ENCODE measurements at regions not wholly inside any gene's neighbourhood (a gene's known extent, or its start where the extent isn't known, plus 50 kb on each side); places are given as distances from the start of the nearest gene placed in this dataset.
"Not testable (repeated sequence)": the region's sequence is repeated elsewhere in the genome, so short reads cannot be mapped to it uniquely, and the experiment has no call there.

DNA sequence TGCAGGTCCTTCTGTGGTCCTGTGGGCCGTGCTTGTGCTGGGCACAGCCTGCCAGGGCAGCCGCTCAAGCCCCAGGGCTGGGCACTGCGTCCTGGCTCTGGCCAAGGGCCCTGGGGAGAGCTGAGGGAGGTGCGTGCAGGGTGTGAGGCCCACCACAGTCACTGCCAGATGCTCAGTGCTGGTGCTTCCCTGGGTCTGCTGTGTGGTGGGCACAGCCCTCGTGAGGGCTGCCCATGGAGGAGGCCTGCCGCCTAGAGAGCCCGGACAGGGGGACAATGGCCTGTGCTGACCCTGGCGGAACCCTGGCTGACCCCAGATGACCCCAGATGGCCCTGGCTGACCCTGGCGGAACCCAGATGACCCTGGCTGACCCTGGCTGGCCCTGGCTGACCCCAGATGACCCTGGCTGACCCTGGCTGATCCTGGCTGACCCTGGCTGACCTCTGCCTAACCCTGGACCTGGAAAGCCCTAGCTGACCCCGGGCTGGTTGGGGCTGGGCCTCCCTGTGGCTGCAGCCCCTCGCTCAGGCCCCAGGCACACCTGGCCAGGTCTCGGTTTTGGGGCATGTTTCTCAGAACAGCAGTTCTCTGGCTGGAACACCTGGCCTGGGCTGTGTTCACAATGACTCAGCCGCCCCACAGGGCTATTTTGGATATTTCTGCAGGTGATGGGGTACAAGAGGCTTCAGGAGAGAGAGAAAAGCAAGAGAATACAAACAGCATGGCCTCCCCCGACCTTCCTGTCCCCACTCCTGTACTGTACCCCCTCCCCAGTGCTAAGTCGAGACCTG is 55.4 kb downstream of the TMEM121 start:
- ATAC-seq = no peak
- Histone ChIP-seq H3K4me1 (no peaks in the 10 kb centered on the region), H3K9me3 (no peaks in the 10 kb centered on the region), H3K36me3 (no peaks in the 10 kb centered on the region), H3K27ac (no peak overlapping the region), H3K4me3 (no peak overlapping the region), H3K27me3 (ENCODE audit: low read depth) (no peaks in the 10 kb centered on the region)
- intact Hi-C loops (cut with DNase I) = loop anchor here (10.0 kb wide), 1 partner anchor 123 kb away; no protein-coding TSS in a partner anchor
- no peak for DNase-seq
- TF ChIP-seq, protein P1, sequence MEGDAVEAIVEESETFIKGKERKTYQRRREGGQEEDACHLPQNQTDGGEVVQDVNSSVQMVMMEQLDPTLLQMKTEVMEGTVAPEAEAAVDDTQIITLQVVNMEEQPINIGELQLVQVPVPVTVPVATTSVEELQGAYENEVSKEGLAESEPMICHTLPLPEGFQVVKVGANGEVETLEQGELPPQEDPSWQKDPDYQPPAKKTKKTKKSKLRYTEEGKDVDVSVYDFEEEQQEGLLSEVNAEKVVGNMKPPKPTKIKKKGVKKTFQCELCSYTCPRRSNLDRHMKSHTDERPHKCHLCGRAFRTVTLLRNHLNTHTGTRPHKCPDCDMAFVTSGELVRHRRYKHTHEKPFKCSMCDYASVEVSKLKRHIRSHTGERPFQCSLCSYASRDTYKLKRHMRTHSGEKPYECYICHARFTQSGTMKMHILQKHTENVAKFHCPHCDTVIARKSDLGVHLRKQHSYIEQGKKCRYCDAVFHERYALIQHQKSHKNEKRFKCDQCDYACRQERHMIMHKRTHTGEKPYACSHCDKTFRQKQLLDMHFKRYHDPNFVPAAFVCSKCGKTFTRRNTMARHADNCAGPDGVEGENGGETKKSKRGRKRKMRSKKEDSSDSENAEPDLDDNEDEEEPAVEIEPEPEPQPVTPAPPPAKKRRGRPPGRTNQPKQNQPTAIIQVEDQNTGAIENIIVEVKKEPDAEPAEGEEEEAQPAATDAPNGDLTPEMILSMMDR (IDR thresholded peaks at IDR 0.05) = no peak

DNA sequence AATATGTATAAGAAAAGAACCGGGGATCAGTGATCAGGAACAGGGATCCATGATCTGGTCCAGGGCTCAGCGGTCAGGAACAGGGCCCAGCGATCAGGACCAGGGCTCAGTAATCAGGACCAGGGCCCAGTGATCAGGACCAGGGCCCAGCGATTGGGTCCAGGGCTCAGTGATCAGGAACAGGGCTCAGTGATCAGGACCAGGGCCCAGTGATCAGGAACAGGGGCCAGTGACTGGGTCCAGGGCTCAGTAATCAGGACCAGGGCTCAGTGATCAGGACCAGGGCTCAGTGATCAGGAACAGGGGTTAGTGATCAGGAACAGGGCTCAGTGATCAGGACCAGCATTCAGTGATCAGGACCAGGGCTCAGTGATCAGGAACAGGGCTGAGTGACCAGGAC is 56.3 kb downstream of the TMEM121 start:
- DNase-seq (no peak), ATAC-seq (peak; percentile 63 to 74)
- Histone ChIP-seq H3K9me3 (no peaks in the 10 kb centered on the region), H3K4me3 (no peak overlapping the region), H3K36me3 (no peaks in the 10 kb centered on the region), H3K27ac (no peak overlapping the region), H3K4me1 (no peaks in the 10 kb centered on the region), H3K27me3 (ENCODE audit: low read depth) (no peaks in the 10 kb centered on the region)
- intact Hi-C loops (cut with DNase I) = loop anchor here (10.0 kb wide), 1 partner anchor 122 kb away; no protein-coding TSS in a partner anchor
- TF ChIP-seq, protein P1 (IDR thresholded peaks at IDR 0.05) = no peak

DNA sequence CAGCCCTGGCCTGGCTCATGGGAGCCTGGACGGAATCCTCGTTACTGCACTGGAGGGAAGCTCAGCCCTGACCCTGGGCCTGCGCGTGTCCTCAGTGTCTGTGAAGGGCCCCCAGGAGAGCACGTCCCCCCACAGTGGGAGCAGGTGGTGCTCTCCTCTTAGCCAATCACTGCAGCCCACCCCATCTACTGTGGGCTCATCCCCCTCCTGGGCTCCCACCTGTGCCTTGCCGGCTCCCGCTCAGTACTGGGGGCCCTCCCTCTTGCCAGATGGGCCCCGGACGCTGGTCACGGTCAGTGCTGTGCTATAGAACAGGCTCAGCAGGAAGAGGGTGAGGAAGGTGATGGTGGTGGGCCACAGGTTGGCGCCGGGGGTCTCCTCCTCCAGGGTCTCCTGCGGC is 57.5 kb downstream of the TMEM121 start:
- not testable (repeated sequence) for H3K9me3 ChIP-seq; H3K36me3 ChIP-seq; H3K27ac ChIP-seq; H3K27me3 ChIP-seq (ENCODE audit: low read depth); ATAC-seq; H3K4me1 ChIP-seq; H3K4me3 ChIP-seq; DNase-seq
- intact Hi-C loops (cut with DNase I) = loop anchor here (10.0 kb wide), 1 partner anchor 121 kb away; no protein-coding TSS in a partner anchor

DNA sequence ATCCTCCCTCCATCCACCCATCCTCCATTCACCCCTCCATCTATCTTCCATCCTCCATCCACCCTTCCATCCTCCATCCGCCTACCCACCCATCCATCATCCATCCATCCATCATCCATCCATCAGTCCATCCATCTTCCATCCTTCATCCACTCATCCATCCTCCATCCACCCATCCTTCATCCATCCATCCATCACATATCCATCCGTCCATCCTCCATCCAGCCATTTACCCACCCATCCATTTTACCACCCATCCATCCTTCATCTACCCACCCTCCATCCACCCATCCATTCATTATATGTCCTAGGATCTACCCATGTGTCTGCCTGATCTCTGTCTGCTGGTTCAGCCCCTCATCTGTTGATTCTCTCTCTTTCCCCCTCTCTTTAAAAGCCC is 58.9 kb downstream of the TMEM121 start:
- H3K36me3 ChIP-seq; H3K4me3 ChIP-seq; H3K4me1 ChIP-seq; H3K27me3 ChIP-seq (ENCODE audit: low read depth); DNase-seq; H3K27ac ChIP-seq; ATAC-seq; H3K9me3 ChIP-seq: not testable (repeated sequence)
- intact Hi-C loops (cut with DNase I) = loop anchor here (10.0 kb wide), 1 partner anchor 120 kb away; no protein-coding TSS in a partner anchor

DNA sequence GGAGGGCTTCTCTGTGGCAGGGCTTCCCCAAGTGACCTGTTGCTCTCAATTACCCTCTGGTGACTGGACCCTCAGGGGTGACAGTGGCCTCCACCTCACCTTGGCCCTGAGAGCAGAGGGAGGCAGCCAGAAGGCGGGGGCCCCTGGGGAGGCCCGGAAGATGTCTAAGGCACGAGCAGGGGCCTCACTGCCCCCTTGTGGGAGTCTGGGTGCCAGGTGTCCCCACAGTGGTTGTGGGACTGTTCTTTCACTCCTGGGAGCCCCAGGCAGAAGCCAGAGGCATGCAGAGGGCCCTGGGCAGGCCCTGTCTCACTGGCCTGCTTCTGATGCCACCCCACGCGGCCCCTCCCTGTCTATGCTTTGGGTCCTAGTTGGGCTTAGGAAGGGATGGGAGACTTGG is 59.3 kb downstream of the TMEM121 start:
- DNase-seq; ATAC-seq; H3K27me3 ChIP-seq (ENCODE audit: low read depth); H3K27ac ChIP-seq; H3K9me3 ChIP-seq; H3K4me3 ChIP-seq; H3K36me3 ChIP-seq; H3K4me1 ChIP-seq: not testable (repeated sequence)
- intact Hi-C loops (cut with DNase I) = loop anchor here (10.0 kb wide), 1 partner anchor 119 kb away; no protein-coding TSS in a partner anchor

DNA sequence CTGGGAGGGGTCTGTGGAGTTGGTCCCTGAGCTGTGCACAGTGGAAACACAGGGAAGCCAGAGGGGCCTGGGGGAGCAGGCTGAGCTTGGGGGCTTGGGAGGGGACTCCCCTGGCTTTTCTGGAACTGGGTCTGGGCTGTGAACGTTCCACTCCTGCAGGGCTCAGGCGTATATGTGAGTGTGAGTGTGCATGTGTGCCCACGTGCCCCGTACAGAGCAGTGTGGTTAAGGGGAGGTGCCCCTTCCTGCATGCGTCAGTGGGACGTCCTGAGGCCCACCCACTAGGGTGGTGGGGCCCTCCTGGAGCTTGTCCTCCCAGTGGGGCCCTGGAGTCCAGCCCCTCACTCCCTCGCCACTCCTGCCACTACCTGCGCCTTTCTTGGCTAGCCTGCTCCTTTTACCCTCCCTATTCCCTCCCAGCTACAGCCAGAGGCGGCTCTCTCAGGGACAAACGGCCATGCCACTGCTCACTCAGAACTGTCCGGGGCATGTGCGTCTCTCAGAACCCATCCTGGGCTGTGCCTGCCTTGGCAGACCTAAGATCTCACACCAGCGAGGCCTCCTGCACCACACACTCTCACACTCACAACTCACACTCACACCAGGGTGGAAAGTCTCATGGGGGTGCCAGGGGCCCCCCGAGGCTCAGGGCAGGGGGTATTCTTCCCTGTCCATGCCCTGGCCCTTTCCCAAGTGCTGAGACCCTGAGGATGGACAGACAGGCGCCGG is 59.9 kb downstream of the TMEM121 start:
- H3K4me1 ChIP-seq; H3K9me3 ChIP-seq; H3K27me3 ChIP-seq (ENCODE audit: low read depth); H3K36me3 ChIP-seq; H3K4me3 ChIP-seq; ATAC-seq; H3K27ac ChIP-seq; DNase-seq: not testable (repeated sequence)
- intact Hi-C loops (cut with DNase I) = loop anchor here (10.0 kb wide), 1 partner anchor 118 kb away; no protein-coding TSS in a partner anchor

DNA sequence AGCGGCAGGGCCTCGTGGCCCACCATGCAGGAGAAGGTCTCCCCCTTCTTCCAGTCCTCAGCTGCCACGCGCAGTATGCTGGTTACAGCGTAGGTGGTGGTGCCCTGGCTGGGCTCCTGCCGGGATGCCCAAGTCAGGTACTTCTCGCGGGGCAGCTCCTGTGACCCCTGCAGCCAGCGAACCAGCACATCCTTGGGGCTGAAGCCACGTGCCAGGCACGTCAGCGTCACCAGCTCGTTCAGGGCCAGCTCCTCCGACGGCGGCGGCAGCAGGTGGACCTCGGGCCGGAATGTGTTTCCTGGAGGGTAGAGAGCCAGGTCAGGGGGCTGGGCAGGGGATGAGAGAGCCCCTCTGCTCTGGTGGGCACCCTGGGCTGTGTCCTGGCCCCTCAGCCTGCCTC is 60.7 kb downstream of the TMEM121 start:
- H3K27ac ChIP-seq; H3K36me3 ChIP-seq; H3K27me3 ChIP-seq (ENCODE audit: low read depth); ATAC-seq; H3K4me1 ChIP-seq; H3K4me3 ChIP-seq; DNase-seq; H3K9me3 ChIP-seq: not testable (repeated sequence)
- intact Hi-C loops (cut with DNase I) = loop anchor here (10.0 kb wide), 1 partner anchor 118 kb away; no protein-coding TSS in a partner anchor

DNA sequence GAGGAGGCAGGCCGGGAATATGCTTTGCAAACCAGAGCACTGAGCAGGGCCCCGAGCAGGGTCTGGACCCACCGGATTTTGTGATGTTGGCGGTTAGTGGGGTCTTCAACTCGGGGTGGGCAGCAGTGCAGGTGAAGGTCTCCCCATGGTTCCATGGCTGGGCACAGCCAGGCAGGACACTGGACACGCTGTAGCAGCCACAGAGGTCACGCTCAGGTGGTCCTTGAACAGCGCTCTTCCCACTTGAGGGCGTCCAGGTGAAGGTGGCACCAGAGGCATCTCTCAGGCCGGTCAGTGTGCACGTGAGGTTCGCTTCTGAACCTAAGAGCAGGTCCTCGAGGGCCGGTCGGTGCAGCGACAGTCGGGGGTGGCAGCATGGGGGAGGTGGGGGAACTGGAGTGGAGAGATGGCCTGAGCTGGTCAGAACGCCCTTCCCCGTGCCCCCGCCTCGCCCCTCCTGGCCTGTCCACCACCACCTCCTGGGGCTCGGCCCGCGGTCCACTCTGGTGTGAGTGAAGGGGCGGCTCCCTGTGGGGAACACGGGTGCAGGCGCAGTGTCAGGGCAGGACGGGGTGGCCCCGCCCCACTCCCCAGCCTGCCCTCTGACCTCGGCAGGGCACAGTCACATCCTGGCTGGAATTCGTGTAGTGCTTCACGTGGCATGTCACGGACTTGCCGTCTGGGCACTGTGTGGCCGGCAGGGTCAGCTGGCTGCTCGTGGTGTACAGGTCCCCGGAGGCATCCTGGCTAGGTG is 61.3 kb downstream of the TMEM121 start:
- not testable (repeated sequence) for H3K4me1 ChIP-seq; H3K36me3 ChIP-seq; H3K27me3 ChIP-seq (ENCODE audit: low read depth); H3K9me3 ChIP-seq; H3K27ac ChIP-seq; H3K4me3 ChIP-seq; DNase-seq; ATAC-seq
- intact Hi-C loops (cut with DNase I) = loop anchor here (10.0 kb wide), 1 partner anchor 117 kb away; no protein-coding TSS in a partner anchor

Data from lower lobe of right lung (tissue), 2 donors.